Hematopoietic multipotent progenitor cell treated with erythropoietin and hydrocortisone succinate and interleukin-3 and kit ligand, for 4 days (in vitro differentiated cells): ENCODE measurements at regions not wholly inside any gene's neighbourhood (a gene's known extent, or its start where the extent isn't known, plus 50 kb on each side); places are given as distances from the start of the nearest gene placed in this dataset.
"Not testable (repeated sequence)": the region's sequence is repeated elsewhere in the genome, so short reads cannot be mapped to it uniquely, and the experiment has no call there.

Experiments used
- DNase-seq: peaks from one replicate; pipeline ENCODE4 v3.0.0-alpha.2; 2015

DNA sequence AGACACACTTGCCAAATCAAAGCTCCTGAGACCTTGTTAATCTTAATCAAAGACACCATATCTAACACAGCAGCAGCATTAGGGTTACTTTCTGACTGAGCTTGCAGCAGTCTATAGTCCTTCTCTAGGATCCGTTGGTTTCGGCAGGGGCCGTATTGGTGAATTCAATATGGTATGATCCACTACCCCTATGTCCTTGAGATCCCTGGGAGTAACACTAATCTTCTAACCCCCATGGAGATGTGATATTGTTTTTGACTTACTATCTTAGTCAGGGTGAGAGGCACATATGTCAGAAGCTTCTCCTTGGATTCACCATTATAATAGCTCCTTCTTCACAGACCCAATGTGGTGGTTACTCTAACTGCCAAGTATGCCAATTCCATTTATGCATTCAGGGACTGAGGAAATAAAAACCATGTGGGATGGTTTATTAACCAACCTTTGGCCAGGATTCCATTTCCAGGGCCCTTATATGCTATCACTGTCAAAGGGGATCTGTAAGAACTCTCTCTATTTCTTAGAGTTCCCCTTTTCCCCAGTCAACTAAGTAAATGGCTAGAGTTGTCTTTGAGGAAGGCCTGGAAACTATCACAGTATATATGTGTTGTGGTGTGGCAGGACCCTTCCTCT is 673.6 kb upstream of the USP24 start:
- no peak for DNase-seq

DNA sequence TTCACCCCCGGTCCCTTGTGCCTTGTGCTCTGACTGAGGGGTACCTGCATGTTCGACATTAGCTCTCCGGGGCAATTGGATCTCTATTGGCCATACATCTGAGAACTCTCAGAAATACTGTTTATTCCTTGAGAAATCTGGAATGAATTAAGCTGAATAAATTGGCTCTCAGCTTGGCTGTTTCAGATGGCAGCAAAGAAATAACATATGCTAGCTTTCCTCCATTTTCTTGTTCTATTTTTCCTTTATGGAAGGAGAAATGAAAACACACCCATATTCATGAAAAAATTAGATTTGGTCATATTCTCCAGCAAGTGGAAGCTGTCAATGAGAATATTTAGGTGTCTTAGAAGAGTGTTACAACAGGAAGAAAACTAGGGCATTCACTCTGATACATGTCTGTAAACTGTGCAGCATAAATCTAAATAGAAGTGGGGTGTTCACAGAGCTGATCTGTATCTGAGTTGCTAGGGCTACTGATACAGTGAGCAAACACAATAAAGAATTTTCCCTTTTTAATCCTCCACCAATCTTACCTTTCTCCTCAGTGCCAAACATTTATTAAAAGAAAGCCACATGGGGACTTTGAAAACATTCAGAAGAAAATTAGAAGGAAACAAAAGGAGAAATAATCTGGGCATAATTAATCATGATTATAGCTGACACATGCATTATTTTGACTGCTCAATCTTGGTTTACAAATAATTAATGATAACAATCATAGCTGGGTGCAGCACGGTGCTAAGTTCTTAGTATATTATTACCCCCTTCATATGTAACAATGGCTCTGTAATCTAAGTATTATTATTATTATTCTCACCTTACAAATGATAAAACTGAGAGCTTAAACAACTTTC is 671.9 kb upstream of the USP24 start:
- no peak for DNase-seq

DNA sequence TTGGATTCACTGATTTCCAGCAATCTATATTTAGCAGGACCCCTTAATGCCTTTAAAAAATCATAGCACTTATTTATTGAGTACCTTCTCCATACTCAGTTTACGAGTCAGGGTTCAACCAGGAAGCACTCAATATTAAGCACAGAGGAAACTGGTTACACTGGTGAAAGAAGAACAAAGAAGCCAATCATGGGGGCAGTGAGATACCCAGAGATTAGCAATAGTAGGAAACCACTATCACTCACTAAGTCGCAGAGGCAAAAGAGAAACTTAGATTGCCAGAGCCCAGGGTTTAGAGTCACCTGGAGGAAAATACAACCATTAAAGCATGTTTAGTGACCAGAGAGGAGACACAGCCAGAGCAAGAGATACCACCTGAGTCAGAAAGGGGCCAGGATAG is 670.5 kb upstream of the USP24 start:
- no peak for DNase-seq

DNA sequence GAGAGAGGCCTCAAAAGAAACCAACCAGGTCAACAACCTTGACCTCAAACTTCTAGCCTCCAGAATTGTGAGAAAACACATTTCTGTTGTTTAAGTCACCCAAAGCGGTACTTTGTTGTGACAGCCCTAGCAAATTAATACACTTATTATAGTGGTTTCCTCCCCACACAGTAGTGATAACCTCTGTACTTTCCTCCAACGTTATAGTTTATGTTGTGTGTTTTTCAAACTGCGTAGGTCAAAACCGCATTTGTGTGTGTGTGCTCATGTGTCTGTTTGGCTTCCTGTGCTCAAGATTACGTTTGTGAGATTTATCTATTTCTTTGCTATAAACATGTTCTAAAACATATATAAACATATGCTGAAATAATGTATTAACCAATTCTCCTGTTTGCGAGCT is 667.8 kb upstream of the USP24 start:
- DNase-seq, result no peak

DNA sequence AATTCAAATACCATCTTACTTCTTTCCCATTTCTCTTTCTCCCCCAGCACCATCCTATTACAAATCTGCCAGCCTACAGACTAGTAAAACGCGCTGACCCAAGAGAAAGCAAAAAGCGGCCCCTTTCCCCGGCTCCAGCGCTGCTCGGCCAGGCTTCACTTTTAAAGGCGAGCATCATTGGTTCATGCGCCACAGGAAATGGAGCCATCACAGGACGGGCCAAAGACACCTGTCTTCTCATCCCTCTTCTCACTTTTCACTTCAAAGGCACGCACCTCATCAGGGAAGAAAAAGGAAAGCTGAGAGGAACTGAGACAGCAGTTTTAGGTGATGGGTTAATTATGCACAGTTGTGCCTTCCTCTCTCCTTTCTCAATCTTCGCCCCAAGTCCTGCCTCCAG is 664.2 kb upstream of the USP24 start:
- no peak for DNase-seq

DNA sequence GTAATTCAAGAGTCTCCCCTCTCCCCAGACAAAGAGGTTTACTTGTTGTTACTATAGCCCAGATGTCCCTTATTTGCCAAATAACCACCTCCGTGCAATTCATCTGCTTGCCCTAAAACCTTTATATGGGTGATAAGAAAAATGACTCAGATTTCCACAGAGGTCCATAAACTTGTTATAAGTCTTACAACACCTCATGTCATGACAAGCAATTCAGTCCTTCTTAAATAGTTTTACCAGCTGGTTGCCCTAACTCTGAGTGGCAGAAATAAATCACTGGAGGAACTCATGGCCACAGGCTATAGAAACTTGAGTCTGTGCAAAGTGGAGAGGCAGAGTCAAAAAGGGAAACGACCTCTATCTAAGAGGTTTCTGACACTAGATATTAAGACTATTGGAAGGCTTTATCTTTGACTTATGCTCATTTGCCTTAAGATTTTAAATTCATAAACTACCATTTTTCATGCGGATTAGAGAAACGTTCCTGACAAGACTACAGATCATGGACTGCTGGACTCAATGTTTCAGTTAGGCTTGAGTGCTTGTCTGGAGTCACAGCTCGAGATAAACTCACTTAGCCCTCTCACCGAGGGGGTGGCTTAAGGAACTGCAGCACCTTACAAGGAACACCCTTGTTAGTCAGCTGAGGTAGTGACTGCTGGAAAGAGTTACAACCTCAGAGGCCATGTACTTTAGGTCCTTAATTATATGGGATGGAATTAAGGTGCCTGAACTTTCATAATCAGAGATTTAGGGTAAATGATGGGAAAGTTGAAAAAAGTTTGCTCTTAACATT is 662.5 kb upstream of the USP24 start:
- no peak for DNase-seq

DNA sequence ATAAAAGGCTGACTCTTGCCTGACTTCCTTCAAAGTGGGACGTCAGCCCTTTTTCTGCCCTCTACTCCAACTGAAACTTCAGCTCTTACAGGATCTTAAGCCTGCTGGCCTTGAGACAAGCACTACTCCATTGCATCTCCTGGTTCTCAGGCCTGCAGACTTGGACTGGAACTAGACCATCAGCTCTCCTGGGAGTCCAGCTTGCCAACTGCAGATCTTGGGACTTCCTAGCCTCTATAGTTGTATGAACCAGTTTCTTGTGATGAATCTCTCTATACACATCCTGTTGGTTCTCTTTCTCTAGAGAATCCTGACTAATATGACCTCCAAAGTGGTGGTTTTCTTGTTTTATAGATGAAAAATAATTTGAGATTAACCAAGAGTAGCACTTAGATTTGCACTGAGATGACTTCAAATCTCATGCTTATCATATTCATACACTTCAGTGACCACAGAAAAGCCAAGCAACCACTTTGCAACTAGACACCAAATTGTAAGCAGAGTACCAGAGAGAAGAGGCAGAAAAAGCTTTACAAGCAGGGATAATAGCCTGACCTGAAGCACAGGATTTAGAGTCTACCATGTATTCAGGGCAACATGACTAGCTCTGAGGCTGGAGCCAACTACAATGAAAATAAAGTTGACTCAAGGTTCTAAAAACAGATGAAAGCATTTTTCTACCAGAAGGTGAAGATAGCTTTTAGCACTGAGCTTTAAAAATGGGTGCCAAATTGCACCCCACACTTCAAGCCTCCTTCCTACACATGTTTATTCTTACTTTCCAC is 661.3 kb upstream of the USP24 start:
- no peak for DNase-seq

DNA sequence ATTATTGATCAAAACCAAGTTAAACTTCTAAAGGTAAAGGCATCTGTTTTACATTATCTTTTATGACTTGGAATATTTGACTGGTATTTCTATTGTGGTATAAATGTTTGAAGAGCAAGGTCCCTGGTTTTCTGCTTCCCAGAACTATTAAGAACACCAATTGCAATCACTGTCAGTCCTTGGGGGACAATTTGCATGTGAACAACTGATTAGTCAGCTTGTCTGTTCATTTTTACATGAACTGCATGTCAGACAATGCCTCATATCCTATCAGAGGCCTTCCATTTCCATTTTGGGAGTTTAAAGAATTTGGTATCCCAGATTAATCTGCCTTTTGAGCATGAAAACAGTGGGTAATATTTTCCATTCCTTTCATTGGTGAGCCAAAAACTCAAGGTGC is 654.9 kb upstream of the USP24 start:
- no peak for DNase-seq

DNA sequence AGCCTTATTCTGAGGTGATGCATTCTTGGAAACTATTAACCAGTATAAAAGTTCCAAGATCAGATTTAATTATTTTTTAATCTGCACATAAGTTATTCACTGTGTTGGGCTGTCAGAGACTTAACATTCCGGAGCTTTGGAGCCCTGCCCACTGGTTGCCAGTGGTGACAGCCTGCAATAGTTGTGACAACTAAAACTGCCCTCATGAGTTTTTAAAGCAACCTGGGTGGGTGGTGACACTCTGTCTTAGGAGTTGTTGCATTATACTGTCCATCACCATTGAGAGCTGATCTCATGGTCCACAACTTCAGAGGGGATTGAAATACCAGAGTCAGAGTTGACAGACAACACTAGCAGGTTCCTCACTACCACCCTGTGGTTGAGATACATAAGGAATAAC is 653.9 kb upstream of the USP24 start:
- no peak for DNase-seq

DNA sequence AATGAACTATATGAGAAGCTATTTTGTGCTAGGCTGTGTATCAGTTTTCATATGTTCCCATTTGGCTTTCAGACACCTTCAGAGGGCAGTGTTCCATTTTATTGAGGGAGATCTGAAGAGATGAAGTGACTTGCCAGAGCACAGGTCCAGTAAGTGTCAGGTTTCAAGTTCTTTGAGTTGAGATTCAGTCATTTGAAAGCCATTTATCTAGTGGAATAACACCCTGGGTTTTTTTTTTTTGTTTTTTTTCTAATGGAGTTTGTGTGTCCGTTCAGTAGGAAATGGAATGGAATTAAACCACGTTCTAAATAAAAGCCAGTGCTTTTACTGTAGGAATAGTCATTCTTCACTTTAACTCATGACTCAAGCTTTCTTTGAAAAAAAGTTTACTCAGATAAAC is 652.9 kb upstream of the USP24 start:
- DNase-seq, result no peak

DNA sequence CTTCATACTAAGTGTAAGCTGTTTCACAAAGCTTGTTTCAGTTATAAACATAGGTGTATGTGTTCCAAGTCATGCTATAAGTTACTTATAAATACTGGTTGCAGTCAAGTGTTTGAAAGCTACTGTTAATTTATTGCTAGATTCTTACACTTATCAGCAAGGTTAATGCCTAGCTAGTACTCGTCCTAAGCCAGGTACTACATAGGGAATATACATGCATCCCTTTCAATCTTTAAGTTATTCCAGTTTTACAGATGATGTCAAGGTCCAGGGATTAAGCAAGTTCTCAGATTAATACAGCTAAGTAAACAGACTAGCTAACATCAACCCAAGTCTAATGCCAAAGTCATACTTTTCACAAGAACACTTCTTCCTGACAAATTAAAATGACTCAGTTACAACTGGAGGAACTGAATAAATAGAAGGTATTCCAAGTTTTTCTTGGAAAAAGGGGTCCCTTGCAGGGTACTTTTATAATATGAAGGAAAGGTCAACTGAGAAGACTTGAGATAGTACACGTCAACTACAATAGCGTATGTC is 652.2 kb upstream of the USP24 start:
- no peak for DNase-seq

DNA sequence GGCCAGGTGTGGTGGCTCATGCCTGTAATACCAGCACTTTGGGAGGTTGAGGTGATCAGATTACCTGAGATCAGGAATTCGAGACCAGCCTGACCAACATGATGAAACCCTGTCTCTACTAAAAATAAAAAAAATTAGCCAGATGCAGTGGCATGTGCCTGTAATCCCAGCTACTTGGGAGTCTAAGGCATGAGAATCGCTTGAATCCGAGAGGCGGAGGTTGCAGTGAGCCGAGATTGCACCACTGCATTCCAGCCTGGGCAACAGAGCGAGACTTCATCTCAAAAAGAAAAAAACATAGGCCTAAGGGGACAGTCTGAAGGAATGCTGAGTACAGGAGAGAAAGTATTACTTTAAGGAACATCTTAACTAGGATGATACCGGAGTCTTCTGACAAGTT is 650.6 kb upstream of the USP24 start:
- DNase-seq, result not testable (repeated sequence)

DNA sequence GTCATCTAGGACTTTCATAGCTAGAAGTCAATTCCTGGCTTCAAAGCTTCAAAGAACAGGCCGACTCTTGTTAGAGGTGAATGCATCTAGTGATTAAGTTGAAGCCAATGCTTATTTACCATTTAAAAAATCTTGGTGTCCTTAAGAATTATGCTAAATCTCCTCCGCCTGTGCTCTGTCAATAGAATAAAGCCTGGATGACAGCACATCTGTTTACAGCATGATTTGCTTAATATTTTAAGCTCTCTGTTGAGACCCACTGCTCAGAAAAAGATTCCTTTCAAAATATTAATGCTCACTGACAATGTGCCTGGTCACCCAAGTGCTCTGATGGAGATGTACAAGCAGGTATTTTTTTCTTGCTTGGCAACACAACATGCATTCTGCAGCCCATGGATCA is 649.1 kb upstream of the USP24 start:
- DNase-seq, result no peak

DNA sequence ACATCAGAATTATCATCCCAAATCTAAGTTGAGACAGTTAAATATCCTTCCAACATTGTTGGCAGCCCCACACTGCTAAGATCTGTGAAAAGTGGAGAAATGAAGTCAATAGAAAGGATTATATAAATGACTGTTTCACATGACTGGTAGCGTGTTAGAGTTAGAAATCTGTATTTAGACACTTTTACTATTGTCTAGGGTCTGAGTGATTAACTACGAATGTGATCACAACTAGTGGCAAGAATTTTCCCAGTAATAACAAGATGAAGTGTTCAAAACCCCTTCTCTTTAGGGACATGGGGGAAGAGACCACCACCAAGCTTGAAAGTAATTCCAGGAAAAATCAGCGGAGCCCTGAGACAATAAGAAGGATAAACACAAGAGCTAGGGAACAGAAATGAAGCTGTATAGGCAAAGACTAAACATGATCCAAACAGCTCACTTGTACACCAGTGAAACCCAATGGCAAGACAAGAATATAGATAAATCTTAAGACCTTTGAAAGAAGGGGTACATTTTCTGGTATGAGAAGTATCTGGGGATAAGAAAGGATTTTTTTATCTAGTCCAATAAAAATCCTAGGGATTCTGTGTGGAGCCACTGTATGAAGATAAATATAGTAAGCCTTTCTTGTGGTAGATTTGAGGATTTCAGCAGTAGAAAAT is 646.6 kb upstream of the USP24 start:
- DNase-seq, result no peak

DNA sequence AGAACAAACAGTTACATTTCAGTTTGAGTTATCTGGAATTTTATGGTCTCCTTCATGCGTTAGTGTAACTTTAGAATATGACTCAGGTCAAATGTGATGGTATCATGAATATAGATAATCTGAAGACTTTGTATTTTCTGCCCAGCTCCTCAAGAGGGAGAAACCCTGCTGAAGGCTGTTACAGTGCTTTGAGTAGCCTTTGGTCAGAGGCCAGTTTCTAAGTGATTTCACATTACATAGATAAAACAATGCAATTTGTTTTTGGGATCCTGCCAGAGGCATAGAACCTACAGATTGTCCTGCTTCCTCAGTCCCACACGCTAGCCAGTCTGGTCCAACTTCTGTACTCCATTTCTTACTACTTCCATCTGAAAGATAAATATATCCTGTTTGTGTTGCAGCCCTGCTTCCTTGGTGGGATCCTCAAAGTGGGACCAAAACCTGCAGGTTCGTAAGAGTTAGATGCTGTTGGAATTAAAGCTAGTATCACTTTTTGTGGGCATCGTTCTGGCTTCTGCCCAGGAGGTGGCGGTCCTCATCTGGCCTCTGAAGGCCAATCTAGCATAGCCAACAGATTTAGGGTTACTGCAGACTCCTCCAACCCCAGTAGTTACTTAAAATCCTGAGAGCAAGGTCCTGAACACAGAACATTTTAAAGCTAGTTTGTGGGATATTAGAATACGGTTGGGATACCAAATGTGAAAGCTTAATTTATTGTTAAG is 645.8 kb upstream of the USP24 start:
- DNase-seq, result no peak

DNA sequence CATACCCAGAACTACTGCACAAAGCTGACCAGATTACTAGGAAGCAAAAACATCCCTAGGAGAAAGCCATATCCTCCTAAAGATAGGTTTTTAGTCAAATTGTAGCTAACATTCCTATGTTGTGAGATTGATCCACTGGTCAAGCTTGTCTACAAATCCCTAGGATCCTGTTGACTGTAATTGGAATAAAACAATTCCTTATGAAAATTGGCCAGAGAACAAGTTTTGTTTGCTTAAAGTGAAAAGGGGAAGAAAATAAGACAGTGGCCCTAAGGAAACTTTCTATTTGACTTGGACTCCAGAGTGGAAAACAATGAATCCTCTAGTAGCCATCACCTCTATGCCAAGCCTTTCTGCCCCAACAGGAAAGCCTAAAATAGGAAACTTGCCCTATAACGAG is 645.2 kb upstream of the USP24 start:
- no peak for DNase-seq

DNA sequence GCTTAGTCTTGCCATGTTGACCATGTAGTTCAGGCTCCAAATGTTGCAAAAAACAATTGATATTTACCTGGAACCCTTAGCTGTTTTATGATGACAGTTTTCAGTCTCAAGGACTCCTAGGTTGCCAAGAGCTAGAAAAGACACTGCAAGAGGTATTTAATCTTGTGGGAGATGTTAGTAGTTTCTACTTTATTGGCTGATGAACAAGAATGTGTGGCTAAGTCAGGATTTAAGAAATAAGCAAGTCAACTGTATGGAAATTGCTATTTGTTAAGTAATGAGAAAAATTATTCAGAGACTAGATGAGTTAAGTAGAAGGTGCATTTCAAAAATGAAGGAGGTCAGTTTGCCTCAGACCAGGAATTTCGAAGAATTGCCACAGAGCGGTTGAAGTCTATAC is 639.7 kb upstream of the USP24 start:
- DNase-seq, result no peak

DNA sequence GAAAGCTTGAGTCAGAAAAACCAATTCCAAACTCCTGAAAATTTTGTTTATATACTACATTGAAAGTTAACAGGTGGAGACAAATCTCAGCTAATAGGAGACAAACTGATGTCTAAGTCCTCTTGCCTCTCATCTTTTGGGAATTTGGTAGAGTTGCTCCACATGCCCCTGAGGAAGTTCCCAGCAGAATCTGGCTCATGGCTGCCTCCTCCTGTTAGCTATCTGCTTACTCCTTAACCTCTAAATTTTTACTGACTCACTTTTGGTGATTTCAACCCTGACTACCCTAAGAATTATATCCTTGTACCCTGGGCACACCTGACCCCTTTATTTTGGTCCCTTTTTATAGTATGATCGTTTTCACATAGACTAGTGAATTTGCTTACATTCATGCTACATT is 633.7 kb upstream of the USP24 start:
- DNase-seq, result no peak

DNA sequence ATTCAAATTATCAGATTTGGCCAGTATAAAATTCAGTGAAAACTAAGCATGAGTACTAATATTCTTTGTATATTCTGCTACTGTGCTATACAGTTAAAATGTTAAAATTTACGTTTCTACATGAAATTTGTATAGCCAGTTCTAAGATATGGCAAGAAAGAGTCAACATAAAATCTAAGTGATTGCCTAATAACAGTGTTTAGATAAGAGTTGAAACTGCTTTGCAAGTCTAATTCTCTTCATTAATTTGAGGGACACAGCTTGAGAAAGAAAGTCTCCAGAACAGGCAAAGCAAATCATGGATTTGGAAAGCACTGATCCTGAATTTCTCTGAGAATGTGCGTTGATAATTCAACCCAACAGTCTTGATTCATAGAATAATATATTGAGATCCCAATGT is 630.9 kb upstream of the USP24 start:
- no peak for DNase-seq

DNA sequence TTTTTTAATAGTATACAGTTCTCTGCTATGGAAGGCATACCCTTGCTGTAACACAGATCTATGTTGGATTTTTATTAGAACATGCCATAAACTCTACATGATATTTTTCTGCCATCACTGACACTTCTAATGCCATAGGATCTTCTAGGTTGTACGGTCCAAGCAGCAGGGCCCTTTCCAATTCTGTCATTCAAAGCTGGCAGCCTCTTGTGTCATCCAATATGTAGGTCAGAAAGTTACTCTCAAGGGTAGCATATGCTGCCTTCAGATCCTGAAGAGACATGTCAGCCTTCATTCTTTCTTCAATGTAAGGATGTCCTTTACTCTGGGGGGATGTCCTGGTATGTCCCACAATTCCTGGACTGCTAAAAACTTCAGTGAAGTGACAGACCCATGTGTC is 629.2 kb upstream of the USP24 start:
- DNase-seq, result no peak

DNA sequence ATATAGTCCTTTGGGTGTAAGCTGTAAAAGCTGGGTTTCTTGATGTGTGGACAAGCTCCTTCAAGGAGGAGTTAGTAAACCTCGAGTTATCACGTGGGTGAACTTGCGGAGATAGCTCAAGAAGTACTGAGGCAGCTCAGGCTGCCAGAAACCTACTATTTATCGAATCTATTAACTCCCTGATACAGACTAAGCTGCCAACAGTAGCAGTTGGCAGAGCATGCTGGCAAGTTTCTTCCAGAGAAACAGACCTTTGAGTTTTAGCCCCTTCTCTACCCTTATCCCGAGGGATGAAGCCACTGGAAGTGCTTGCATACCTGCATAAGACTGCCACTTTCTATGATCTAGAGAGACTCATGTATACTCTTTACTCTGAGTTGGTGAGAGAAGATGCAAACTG is 624.5 kb upstream of the USP24 start:
- DNase-seq, result no peak

DNA sequence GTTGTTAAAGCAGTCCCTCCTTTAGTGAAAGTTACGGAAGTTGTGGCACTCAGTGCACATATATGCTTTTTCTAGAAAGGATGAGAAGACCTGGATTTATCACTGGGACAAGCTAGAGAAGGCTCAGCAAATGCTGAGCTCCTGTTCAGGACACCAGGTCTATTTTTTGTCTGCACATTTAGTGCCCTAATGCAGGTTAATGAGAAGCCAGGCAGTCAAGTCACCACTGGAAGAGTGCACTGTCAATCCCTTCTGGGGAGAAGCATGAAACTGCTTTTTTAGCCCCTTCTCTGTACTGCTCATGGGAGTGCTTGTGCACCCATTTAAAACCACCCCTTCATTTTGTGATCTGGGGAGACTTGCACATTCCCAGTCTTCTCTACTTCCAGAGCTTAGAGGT is 624.1 kb upstream of the USP24 start:
- DNase-seq, result no peak
